ENCODE measurements at regions not wholly inside any gene's neighbourhood (a gene's known extent, or its start where the extent isn't known, plus 50 kb on each side); places are given as distances from the start of the nearest gene placed in this dataset.
A peak's percentile ranks its signal among the peaks of the same experiment; 100 is the strongest.

DNA sequence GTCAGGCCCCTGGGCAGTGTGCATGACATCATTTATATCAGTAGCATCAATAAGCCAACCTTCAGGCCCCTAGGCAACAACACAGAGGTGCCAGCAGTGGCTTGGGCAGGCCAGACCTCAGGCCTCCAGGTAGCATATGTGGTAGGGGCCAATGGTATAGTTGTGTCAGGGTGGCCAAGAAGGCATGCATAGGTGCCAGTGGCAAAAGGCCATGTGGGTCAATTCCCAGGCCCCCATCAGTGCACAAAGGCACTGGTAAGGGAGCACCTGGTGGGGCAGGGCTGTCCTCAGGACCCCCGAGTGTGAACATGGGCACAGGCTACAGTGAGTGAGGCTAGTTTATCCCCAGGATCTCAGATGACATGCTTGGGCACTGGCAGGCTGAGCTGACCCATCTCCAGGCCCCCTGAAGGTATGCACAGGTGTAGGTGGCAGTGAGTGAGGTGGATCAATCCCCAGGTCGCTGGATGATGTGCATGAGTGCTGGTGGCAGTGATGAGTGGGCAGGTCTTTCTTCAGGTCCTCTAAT, 244.1 kb upstream of the ZNF385D start:
- Histone ChIP-seq H3K4me3 (ENCODE audit: low read depth, low read length) (no peak overlapping the region), H4K8ac (ENCODE audit: low read depth, low read length) (no peak overlapping the region), H3K79me1 (ENCODE audit: low read length) (no peaks in the 10 kb centered on the region), H2BK5ac (ENCODE audit: low read depth, low read length, poor library complexity) (no peak overlapping the region), H3K14ac (ENCODE audit: low read length) (no peak overlapping the region), H2BK120ac (ENCODE audit: insufficient read depth, low read length, poor library complexity) (no peak overlapping the region), H3K36me3 (ENCODE audit: control insufficient read depth in 1 of 2, insufficient read depth in 2 of 2, low read length in 2 of 2) (no peaks in the 10 kb centered on the region), H3K4me2 (ENCODE audit: low read length) (no peak overlapping the region), H3K23ac (ENCODE audit: low read length) (no peak overlapping the region), H2AK5ac (ENCODE audit: low read length) (no peak overlapping the region), H3K27me3 (ENCODE audit: insufficient read depth, low read length) (no peaks in the 10 kb centered on the region), H4K12ac (ENCODE audit: low read depth, low read length) (no peak overlapping the region), H3K27ac (ENCODE audit: low read depth, low read length) (no peak overlapping the region), H3K9me3 (ENCODE audit: insufficient read depth, low read depth, low read length) (peaks cover 1% of the 10 kb centered on the region), H3K18ac (ENCODE audit: low read length) (no peak overlapping the region), H4K91ac (ENCODE audit: low read depth, low read length) (no peak overlapping the region), H3K79me2 (ENCODE audit: control insufficient read depth, insufficient read depth, low read length, poor library complexity) (no peaks in the 10 kb centered on the region), H2AFZ (ENCODE audit: insufficient read depth, low read length, poor library complexity) (no peak overlapping the region), H3K4ac (ENCODE audit: low read depth, low read length) (no peak overlapping the region), H3K9ac (ENCODE audit: low read length) (no peak overlapping the region), H3K4me1 (ENCODE audit: control insufficient read depth in 1 of 2, insufficient read depth in 2 of 2, low read length in 2 of 2) (no peaks in the 10 kb centered on the region), H2BK12ac (ENCODE audit: low read length) (no peak overlapping the region)
- WGBS (ENCODE audit: extremely low coverage, insufficient coverage, insufficient read length) = no CpG with 5 or more reads among the region's 2 CpGs
- no peak for DNase-seq

DNA sequence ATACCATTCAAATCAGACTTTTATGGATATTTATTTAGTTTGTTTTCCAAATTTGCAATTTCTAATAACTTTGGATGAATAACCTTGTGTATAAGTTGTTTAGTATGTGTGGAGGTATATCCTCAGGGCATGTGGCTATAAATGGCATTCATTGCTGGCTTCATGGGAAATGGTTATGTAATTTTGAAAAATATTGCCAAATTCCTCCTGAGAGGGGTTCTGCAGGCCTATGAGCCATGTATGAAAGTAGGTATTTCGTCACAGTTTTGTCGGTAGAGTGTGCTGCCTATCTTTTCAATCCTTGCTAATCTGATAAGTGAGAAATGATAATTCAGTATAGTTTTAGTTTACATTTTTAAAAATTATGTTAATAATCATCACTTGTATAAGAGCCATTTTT, 256.4 kb upstream of the ZNF385D start:
- H3K27me3 ChIP-seq (ENCODE audit: insufficient read depth, low read length) = no peaks in the 10 kb centered on the region
- no peak overlapping the region for H2BK120ac ChIP-seq (ENCODE audit: insufficient read depth, low read length, poor library complexity)
- H3K79me2 ChIP-seq (ENCODE audit: control insufficient read depth, insufficient read depth, low read length, poor library complexity) = no peaks in the 10 kb centered on the region
- H3K4me1 ChIP-seq (ENCODE audit: control insufficient read depth in 1 of 2, insufficient read depth in 2 of 2, low read length in 2 of 2) = no peaks in the 10 kb centered on the region
- H3K36me3 ChIP-seq (ENCODE audit: control insufficient read depth in 1 of 2, insufficient read depth in 2 of 2, low read length in 2 of 2) = no peaks in the 10 kb centered on the region
- no peak overlapping the region for H3K14ac ChIP-seq (ENCODE audit: low read length)
- H4K12ac ChIP-seq (ENCODE audit: low read depth, low read length) = no peak overlapping the region
- no peak overlapping the region for H3K9ac ChIP-seq (ENCODE audit: low read length)
- no peak overlapping the region for H3K18ac ChIP-seq (ENCODE audit: low read length)
- H3K4ac ChIP-seq (ENCODE audit: low read depth, low read length) = no peak overlapping the region
- no peak overlapping the region for H4K91ac ChIP-seq (ENCODE audit: low read depth, low read length)
- no CpG with 5 or more reads among the region's 2 CpGs for WGBS (ENCODE audit: extremely low coverage, insufficient coverage, insufficient read length)
- no peak overlapping the region for H3K4me2 ChIP-seq (ENCODE audit: low read length)
- H2AK5ac ChIP-seq (ENCODE audit: low read length) = no peak overlapping the region
- no peak overlapping the region for H3K27ac ChIP-seq (ENCODE audit: low read depth, low read length)
- no peak overlapping the region for H3K23ac ChIP-seq (ENCODE audit: low read length)
- H3K4me3 ChIP-seq (ENCODE audit: low read depth, low read length) = no peak overlapping the region
- no peak overlapping the region for H4K8ac ChIP-seq (ENCODE audit: low read depth, low read length)
- no peaks in the 10 kb centered on the region for H3K79me1 ChIP-seq (ENCODE audit: low read length)
- no peak overlapping the region for H2AFZ ChIP-seq (ENCODE audit: insufficient read depth, low read length, poor library complexity)
- no peaks in the 10 kb centered on the region for H3K9me3 ChIP-seq (ENCODE audit: insufficient read depth, low read depth, low read length)
- H2BK5ac ChIP-seq (ENCODE audit: low read depth, low read length, poor library complexity) = no peak overlapping the region
- no peak overlapping the region for H2BK12ac ChIP-seq (ENCODE audit: low read length)
- peak; percentile 58 to 90 for DNase-seq

DNA sequence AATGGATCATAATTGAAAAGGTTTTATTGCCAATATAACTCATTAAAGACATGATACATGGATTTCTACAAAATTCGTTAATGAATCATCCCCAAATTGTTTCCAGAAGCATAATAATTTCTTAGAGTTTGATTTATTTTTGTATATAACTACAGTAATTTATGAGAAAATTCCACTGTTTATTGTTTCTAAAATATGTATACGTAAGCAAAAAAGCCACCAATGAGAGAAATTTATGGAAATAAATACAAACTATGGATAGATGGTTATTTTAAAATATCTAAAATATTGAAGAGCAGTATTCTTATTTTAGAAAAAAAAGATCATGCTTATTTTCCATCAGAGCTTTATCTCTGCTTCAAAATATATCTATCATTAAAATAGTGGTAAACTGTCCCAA, 260.0 kb upstream of the ZNF385D start:
- no peak for DNase-seq
- H2BK5ac ChIP-seq (ENCODE audit: low read depth, low read length, poor library complexity) = no peak overlapping the region
- no peaks in the 10 kb centered on the region for H3K4me1 ChIP-seq (ENCODE audit: control insufficient read depth in 1 of 2, insufficient read depth in 2 of 2, low read length in 2 of 2)
- no peak overlapping the region for H3K18ac ChIP-seq (ENCODE audit: low read length)
- no CpG with 5 or more reads among the region's 2 CpGs for WGBS (ENCODE audit: extremely low coverage, insufficient coverage, insufficient read length)
- no peak overlapping the region for H4K12ac ChIP-seq (ENCODE audit: low read depth, low read length)
- H3K36me3 ChIP-seq (ENCODE audit: control insufficient read depth in 1 of 2, insufficient read depth in 2 of 2, low read length in 2 of 2) = no peaks in the 10 kb centered on the region
- no peak overlapping the region for H2BK120ac ChIP-seq (ENCODE audit: insufficient read depth, low read length, poor library complexity)
- H3K9me3 ChIP-seq (ENCODE audit: insufficient read depth, low read depth, low read length) = no peaks in the 10 kb centered on the region
- H3K23ac ChIP-seq (ENCODE audit: low read length) = no peak overlapping the region
- no peak overlapping the region for H3K4me3 ChIP-seq (ENCODE audit: low read depth, low read length)
- no peaks in the 10 kb centered on the region for H3K79me1 ChIP-seq (ENCODE audit: low read length)
- no peak overlapping the region for H3K27ac ChIP-seq (ENCODE audit: low read depth, low read length)
- H3K27me3 ChIP-seq (ENCODE audit: insufficient read depth, low read length) = no peaks in the 10 kb centered on the region
- no peak overlapping the region for H2AK5ac ChIP-seq (ENCODE audit: low read length)
- no peaks in the 10 kb centered on the region for H3K79me2 ChIP-seq (ENCODE audit: control insufficient read depth, insufficient read depth, low read length, poor library complexity)
- H4K91ac ChIP-seq (ENCODE audit: low read depth, low read length) = no peak overlapping the region
- H4K8ac ChIP-seq (ENCODE audit: low read depth, low read length) = no peak overlapping the region
- H3K4me2 ChIP-seq (ENCODE audit: low read length) = no peak overlapping the region
- H3K14ac ChIP-seq (ENCODE audit: low read length) = no peak overlapping the region
- no peak overlapping the region for H2BK12ac ChIP-seq (ENCODE audit: low read length)
- no peak overlapping the region for H3K4ac ChIP-seq (ENCODE audit: low read depth, low read length)
- no peak overlapping the region for H2AFZ ChIP-seq (ENCODE audit: insufficient read depth, low read length, poor library complexity)
- no peak overlapping the region for H3K9ac ChIP-seq (ENCODE audit: low read length)

DNA sequence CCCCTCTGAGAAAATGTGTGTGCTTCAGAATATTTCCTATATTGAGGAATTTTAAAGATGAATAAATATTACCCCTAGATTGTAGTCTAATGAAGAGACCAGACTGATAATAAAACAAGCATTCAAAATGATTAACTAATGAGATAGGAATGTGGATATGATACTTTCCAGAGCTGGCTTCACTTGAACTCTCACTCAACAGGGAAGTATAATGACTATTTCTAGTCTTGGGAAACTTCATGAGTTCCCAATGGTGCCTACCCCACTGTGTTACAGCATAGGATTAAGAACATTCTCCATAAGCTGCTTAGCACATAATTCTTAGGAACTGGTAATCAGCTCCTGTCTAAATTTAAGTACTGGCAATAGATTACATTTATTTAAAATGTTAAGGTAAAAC, 261.5 kb upstream of the ZNF385D start:
- no peaks in the 10 kb centered on the region for H3K79me1 ChIP-seq (ENCODE audit: low read length)
- no peak overlapping the region for H3K4me3 ChIP-seq (ENCODE audit: low read depth, low read length)
- H3K23ac ChIP-seq (ENCODE audit: low read length) = no peak overlapping the region
- no peak overlapping the region for H4K8ac ChIP-seq (ENCODE audit: low read depth, low read length)
- no peak overlapping the region for H4K12ac ChIP-seq (ENCODE audit: low read depth, low read length)
- no peak overlapping the region for H3K4me2 ChIP-seq (ENCODE audit: low read length)
- no peaks in the 10 kb centered on the region for H3K79me2 ChIP-seq (ENCODE audit: control insufficient read depth, insufficient read depth, low read length, poor library complexity)
- H3K27ac ChIP-seq (ENCODE audit: low read depth, low read length) = no peak overlapping the region
- peak; percentile 40 to 76 for DNase-seq
- H3K18ac ChIP-seq (ENCODE audit: low read length) = no peak overlapping the region
- H3K14ac ChIP-seq (ENCODE audit: low read length) = no peak overlapping the region
- no peaks in the 10 kb centered on the region for H3K9me3 ChIP-seq (ENCODE audit: insufficient read depth, low read depth, low read length)
- no peaks in the 10 kb centered on the region for H3K4me1 ChIP-seq (ENCODE audit: control insufficient read depth in 1 of 2, insufficient read depth in 2 of 2, low read length in 2 of 2)
- no peak overlapping the region for H2AFZ ChIP-seq (ENCODE audit: insufficient read depth, low read length, poor library complexity)
- no peak overlapping the region for H2BK5ac ChIP-seq (ENCODE audit: low read depth, low read length, poor library complexity)
- H3K9ac ChIP-seq (ENCODE audit: low read length) = no peak overlapping the region
- H3K27me3 ChIP-seq (ENCODE audit: insufficient read depth, low read length) = no peaks in the 10 kb centered on the region
- H4K91ac ChIP-seq (ENCODE audit: low read depth, low read length) = no peak overlapping the region
- H3K36me3 ChIP-seq (ENCODE audit: control insufficient read depth in 1 of 2, insufficient read depth in 2 of 2, low read length in 2 of 2) = no peaks in the 10 kb centered on the region
- no peak overlapping the region for H2AK5ac ChIP-seq (ENCODE audit: low read length)
- no peak overlapping the region for H2BK12ac ChIP-seq (ENCODE audit: low read length)
- H2BK120ac ChIP-seq (ENCODE audit: insufficient read depth, low read length, poor library complexity) = no peak overlapping the region
- H3K4ac ChIP-seq (ENCODE audit: low read depth, low read length) = no peak overlapping the region
